NCI-H748 (cell line): ENCODE measurements at regions not wholly inside any gene's neighbourhood (a gene's known extent, or its start where the extent isn't known, plus 50 kb on each side); places are given as distances from the start of the nearest gene placed in this dataset.
A peak's percentile ranks its signal among the peaks of the same experiment; 100 is the strongest.
"Not testable (repeated sequence)": the region's sequence is repeated elsewhere in the genome, so short reads cannot be mapped to it uniquely, and the experiment has no call there.

Experiments used
- DNase-seq: peaks from one replicate; lab custom pipeline; 2025; ENCODE audit not compliant: unreplicated experiment; lab: John Stamatoyannopoulos, UW

DNA sequence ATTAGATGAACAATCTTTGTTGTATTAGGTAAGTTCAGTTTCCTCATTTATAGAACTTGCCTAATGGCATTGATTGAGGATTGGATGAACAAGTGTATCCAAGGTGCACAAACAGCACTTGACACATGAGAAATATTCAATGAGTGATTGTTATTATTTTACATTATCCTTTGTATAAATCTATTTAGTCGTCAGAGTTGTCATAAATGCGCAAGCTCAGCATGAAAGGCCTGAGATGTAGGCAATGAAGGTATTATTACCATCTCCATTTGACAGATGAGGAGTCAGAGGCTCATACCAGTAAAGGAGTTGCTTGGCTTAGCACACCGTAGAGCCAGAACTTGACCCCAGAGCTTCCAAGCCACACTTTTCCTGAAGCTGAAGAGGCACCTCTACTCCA, 291.4 kb downstream of the C1D start:
- DNase-seq = no peak

DNA sequence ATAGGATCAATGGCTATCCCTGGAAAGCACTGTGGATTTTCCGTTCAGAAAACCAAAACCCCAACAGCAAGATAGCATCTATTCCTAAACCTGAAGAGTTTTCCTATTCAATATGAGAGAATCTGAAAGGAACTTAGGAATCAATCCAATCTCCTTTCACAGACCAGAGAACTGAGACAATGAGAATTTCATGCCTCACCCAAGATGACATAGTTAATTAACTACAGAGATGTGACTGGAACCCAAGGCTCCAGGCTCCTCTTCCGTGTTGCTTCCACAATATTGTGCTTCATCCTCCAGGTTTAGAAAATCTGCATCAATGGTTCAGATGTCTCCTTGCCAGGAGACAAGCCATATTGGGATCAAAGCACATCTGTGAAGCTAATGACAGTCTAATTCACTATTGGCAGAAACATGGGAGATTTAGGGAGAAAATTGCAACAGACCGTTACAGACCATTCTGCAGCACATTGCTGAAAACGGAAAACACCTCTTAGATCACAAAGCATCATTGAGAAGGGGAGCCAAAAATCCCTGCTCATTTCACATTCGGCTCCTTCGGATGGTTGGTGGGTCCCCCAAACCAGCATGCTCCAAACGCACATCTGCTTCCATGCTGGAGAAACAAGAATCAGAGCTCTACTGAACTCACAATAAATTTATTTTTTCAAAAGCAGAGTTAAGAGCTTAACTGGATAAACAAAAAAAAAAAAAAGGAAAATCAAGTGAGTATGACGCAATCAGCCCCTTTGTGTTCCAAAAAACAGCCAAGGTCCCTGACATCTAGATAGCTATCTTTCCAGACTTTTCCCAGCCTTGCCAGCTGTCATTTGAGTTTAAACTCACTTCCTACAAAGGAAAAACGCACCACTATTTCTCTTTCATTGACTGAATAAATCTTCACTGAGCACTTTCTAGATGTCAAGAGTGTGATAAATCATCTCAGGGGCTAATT, 290.3 kb downstream of the C1D start:
- DNase-seq = no peak

DNA sequence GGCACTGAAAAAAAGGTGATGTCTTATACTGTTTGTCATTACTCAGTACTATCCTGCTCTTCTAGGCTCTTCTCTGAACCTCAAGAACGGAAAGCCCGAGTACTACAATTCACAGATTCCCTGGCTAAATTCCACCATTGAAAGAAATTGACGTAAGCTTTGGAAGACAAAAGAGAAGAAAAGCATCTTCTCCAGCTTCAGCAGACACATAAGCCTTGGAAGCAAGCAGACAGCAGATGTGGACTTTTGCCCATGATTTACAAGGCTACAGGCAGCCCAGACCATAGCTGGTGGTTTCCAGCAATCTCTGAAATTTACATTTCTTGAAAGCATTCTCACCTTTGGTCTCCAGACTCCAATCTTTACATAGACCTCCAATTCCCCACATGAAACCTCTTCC, 289.0 kb downstream of the C1D start:
- DNase-seq = no peak

DNA sequence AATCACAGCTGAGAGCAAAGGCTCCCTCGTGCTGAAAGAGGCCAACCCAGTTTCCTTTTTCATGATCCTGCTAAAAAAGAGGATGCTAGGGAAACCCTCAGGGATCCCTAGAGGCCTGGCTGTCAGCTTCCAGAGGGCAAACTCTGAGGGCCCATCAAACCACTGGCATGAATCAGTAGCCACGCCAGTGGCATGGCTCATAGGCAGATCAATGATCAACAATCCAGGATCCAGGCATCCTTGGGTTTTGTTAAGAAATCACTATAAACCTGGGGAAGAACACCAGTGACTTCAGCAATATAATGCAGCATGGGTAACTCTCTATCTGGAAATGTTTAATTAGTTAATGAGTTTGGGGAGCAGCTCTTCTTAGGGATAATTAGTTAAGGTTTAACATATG, 286.5 kb downstream of the C1D start:
- DNase-seq = no peak

- DNase-seq = no peak
Observed at GRCh38 chr2:67777010-67777409, 285.8 kb downstream of the C1D start.

DNA sequence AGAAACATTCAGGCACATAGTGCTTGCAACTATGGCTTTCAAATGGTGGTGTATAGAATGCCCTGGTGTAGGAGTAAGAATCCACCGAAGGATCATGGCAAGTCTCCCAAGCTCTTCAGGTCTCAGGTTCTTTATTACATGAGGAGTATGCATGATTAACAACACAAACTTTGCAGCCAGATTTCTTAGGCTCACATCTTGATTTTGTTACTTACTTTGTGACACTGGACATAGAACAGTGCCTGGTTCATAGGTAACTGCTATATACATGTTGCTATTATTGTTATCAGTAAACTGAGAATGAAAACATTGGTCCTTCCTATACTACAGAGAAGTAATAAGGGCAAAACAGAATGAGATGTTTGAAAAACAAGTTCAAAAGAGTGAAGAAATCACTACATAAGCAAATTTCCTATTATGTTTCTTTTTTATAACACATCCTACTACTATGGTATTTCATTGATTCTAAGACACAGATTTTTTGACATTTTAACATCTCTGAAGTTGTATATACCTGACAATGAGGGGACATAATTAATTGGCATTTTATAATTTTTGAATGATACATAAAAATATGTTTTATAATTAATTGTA, 284.9 kb downstream of the C1D start:
- no peak for DNase-seq

DNA sequence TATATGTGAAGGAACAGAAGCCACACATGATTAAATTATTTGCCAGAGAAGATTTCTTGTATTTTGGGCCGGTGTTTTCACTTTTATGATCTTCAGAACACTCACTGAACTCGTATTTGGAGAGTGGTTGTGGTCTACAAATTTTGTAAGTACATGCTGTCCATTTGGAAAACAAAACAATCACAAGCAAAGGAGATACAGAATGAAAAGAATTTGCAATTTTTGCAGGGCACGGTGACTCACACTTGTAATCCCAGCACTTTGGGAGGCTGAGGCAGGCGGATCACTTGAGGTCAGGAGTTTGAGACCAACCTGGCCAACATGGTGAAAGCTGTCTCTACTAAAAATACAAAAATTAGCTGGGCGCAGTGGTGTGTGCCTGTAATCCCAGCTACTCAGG, 282.0 kb downstream of the C1D start:
- DNase-seq = not testable (repeated sequence)

DNA sequence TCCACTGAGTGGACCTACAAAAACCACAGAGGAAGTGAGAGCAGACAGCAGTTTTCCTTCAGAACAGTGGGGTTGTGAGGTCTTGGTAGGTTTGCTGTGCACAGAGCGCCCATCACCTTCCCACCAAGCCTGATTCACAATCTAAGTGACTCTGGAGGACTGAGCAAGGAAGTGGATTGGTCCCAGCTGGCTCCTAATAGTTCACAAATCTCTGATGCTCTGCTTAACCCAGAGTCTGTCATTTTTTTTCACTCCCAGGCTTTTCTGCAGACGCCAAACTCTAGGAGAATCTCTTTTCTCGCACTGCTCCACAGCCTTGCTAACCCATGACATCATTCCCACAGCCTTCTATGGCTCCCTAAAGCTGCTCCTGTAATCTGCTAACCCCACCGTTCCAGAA, 280.4 kb downstream of the C1D start:
- DNase-seq = no peak

GRCh38 chr2:67783026-67783425, 279.8 kb downstream of the C1D start:
- no peak for DNase-seq

DNA sequence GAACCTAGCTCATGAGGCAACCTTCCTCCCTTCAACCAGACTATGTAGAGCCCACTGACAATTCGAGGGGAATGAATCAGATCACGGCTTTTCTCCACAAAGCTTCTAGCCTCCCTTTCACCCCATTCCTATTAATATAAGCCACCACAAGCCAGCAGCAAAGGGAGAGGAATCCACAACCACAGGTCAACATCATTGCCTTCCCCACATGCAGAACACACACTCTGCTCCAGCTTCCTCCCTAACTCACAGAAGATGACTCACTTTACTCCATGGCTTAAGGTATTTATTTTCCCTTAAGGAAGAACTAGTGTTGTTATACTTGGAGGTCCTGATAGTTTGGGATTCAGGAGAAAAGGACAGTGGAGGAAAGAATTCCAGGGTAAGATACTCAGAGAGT, 272.2 kb downstream of the C1D start:
- no peak for DNase-seq

DNA sequence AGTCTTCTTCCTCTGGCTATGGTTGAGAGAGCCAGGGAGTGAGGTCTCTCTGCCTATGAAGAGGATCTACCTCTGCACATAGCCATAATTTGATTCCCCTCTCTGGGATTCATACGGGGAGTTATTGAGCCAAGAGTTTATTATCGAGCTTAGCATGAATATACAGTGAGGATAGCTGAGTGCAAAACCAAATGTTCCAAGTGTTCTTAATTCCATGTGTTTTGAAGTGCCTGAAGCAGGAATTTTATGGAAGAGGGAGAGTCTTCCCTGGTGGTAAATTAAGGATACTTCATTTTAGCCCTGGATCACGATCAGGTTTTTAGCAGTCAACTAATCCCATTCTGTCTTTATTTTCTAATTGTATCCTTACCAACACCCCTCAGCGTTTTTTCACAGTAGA, 270.6 kb downstream of the C1D start:
- DNase-seq = no peak

- DNase-seq = no peak
Observed at GRCh38 chr2:67792681-67793091, 270.1 kb downstream of the C1D start.

DNA sequence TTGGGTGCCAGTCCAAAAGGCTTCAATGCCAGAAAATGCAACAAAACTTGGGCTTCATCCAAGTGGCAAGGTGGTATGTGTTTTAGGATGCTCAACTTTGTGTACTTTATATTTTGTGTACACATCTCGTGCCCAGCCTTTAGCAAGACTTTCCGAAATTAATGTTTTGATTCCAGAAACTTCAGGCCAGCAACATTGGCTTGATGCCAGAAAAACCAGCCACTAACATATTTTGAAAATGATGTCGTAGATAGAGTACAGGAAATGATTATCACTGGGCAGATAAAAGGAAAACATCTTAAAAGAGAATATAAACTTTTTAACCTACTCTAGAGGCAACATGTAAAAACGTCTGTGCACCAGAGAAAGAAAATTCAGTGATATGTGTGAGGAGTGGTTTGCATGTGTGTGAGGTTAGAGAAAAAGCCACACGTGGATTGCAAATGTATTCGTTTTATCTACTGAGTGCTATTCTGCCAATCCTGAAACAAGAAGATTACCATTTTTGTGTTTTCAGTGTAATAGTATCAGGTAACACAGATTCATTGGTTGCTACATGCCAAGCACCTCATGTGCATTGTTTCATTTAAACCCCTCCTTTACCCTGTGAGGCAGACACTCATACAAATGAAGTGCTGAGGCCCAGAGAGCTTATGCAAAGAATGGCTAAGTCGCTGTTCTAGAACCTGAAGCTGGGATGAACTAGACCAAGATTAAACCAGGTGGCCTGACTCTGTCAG, 264.8 kb downstream of the C1D start:
- DNase-seq = peak; percentile 47

DNA sequence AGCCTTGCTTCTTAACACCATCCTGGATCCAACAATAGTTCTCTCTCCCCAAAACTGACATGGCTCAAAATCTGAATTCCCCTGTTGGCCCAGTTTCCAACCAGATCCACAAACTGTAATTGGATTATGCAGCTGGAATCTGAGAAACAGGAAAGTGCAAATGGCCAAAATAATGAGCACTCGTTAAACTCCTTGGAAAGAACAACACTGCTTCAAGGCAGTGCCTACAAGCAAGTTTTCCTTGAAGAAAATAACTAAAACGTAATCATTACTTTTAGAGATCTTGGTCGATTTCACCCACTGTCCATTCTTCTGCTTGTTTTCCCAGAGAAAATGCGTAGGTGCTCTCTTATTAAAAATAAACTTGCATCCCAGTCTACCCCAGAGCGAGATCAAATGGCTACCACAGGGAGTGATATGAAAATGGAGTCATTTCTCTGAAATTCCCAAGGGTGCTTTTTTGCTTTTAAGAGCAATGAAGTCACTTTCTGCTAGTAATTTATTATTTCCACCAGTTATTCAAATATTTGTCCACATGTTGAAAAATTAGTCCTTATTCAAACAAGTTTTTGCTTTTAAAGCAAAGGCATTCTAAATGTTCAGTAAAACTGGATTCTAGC, 264.2 kb downstream of the C1D start:
- DNase-seq = no peak

GRCh38 chr2:67799886-67800285, 262.9 kb downstream of the C1D start:
- peak; percentile 2 for DNase-seq

DNA sequence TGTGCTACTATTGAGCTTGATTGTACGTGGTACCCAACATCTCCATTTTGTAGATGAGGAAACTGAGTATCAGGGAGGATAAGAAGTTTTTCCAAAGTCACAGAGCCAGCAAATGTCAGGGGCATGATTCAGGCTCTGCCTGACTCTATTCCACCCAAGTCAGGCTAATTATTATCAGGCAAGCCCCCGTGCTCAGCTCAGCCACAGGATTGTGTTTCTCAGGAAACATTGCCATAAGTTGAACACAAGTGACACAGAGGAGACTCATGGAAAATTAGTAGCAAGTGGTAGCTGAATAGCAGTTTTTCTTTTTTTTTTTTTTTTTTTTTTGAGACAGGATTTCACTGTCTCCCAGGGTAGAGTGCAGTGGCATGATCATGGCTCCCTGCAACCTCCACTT, 260.5 kb downstream of the C1D start:
- DNase-seq = no peak

DNA sequence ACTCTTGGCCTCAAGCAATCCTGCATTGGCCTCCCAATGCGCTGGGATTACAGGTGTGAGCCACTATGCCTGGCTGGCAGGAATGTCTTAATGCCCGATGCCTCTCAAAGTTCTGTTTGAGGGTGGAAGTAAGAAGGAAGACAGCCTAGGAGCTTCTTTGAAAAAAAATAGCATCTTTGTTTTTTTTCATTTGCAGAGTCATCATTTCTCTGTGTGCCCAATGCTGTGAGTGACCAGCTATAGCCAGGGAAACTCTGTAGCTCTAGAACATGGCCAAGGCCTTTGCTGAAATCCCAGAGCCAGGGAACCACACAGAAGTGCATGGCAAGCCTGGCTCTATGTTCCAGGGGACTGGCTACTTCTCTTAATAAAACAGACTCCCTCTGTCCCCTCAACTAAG, 260.0 kb downstream of the C1D start:
- DNase-seq = no peak

DNA sequence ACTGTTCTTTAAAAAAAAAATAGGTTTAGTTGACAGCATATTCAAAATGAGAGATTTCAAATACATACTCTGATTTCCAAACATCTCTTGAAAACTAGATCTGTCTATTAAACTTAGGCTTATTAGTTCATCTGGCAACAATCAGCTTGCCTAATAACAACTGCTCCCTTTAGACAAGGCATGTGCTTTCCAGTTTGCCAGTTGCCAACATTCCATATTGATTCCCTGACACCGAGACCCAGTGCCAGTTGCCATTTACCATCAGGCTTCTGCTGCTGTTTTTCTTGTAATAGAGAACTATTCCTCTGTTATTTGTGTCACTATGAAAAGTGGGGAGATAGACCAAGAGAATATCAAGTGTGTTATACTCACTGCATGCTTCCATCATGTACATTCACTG, 256.0 kb downstream of the C1D start:
- no peak for DNase-seq

DNA sequence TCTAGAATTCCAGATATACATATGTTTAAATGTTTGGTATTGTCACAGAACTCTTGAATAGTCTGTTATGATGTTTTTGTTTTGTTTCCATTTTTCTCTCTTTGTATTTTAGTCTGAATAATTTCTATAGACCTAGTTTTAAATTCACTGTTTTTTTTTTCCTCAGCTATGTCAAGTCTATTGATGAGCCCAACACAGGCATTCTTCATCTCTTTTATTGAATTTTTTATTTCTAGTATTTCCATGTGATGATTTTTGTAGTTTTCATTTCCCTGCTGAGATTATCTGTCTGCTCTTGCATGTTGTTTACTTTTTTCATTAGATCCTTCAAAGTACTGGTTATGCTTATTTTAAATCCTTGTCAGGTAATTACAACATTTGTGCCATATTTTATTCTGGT, 254.7 kb downstream of the C1D start:
- DNase-seq = no peak

DNA sequence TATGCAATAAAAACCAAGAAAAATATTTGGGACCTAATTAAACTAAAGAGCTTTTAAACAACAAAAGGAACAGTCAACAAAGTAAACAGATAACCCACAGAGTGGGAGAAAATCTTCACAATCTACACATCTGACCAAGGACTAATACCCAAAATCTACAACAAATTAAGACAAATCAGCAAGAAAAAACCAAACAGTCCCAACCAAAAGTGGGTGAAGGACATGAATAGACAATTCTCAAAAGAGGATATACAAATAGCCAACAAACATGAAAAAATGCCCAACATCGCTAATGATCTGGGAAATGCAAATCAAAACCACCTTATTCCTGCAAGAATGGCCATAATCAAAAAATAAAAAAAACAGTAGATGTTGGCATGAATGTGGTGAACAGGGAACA, 250.1 kb downstream of the C1D start:
- no peak for DNase-seq

GRCh38 chr2:67823726-67824125, 239.1 kb downstream of the C1D start:
- no peak for DNase-seq

DNA sequence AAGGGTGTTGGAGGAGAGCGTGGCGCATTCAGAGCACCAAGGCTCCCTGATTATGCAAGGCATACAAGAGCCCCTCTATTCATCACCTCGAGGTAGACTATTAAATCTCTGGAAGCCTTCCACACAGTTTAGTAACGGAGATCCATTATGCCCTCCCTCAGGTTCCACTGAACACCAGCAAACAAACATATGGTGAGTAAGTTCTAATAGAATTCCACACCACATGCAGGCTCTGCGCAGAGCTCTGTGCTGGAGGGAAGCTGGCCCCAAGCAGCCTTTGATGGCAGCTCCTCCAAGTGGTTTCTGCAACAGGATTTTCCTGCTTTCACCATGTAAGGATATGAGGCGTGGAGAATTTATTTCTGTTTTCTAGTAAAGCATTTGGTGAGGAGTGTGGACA, 238.6 kb downstream of the C1D start:
- no peak for DNase-seq
